GM12872 (cell line): ENCODE measurements at regions not wholly inside any gene's neighbourhood (a gene's known extent, or its start where the extent isn't known, plus 50 kb on each side); places are given as distances from the start of the nearest gene placed in this dataset.

ENCODE experiments used
- CTCF ChIP-seq: IDR thresholded peaks from 3 replicates; pipeline ENCODE4 v1.5.1; 2011; ENCODE audit warnings: low read depth, mild to moderate bottlenecking, low read length, moderate library complexity; ENCODE audit not compliant: insufficient read depth

- no peak for TF ChIP-seq CTCF
Measured at GRCh38 chr13:105806628-105806920, 728.9 kb downstream of the EFNB2 start.

GRCh38 chr13:105805892-105806627 is 729.4 kb downstream of the EFNB2 start:
- TF ChIP-seq CTCF, result no peak

- TF ChIP-seq CTCF, result no peak
Measured at GRCh38 chr13:105804561-105805190, 730.8 kb downstream of the EFNB2 start.

GRCh38 chr13:105799155-105799554 is 736.3 kb downstream of the EFNB2 start:
- TF ChIP-seq CTCF, result no peak

GRCh38 chr13:105798541-105798940 is 736.9 kb downstream of the EFNB2 start:
- no peak for TF ChIP-seq CTCF

GRCh38 chr13:105796081-105796480 is 739.4 kb downstream of the EFNB2 start:
- no peak for TF ChIP-seq CTCF

GRCh38 chr13:105790923-105791322 is 744.5 kb downstream of the EFNB2 start:
- TF ChIP-seq CTCF, result no peak
